Esophagus squamous epithelium (tissue), 4 donors: ENCODE measurements at regions not wholly inside any gene's neighbourhood (a gene's known extent, or its start where the extent isn't known, plus 50 kb on each side); places are given as distances from the start of the nearest gene placed in this dataset.

Experiments used
- CTCF ChIP-seq, 6 experiments: fragments of 450-650 bp in 4 of 6; fragments of 200-600 bp in 2 of 6; sonication (generic) in 2 of 6; IDR thresholded peaks; one replicate each; pipeline ENCODE4 v1.5.1; 2016 to 2019; ENCODE audit warnings: antibody characterized with exemption in 6 of 6, mild to moderate bottlenecking in 4 of 6, moderate library complexity in 4 of 6
- POLR2A ChIP-seq, 4 donors: fragments of 450-650 bp; IDR thresholded peaks; one replicate each; pipeline ENCODE4 v1.6.1; 2017; ENCODE audit warnings: antibody characterized with exemption in 4 of 4, mild to moderate bottlenecking in 4 of 4, moderate library complexity in 3 of 4

DNA sequence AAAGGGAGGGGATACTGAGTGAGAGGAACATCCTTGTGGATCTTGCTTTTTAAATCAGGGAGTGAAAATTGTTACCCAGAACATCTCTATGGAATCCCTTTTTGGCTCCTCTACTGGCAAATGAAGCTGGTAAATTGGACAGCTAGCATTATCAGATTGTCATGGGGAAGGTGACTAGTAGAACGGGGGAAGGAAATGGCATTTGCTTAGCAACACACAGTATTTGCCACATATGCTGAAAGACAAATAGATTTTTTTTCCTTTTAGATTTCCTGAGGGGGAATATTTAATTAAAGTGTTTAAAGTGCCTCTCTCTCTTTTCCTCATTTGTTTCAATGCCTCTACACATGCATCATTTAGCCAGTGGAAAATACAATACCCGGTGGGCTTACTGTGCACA, 573.5 kb downstream of the BCKDHB start:
- TF ChIP-seq CTCF (IDR thresholded peaks at IDR 0.05) (no peak), POLR2A (IDR thresholded peaks at IDR 0.05) (no peak)
